MM.1S (cell line): ENCODE measurements at regions not wholly inside any gene's neighbourhood (a gene's known extent, or its start where the extent isn't known, plus 50 kb on each side); places are given as distances from the start of the nearest gene placed in this dataset.
"Not testable (repeated sequence)": the region's sequence is repeated elsewhere in the genome, so short reads cannot be mapped to it uniquely, and the experiment has no call there.

Experiments used
- DNase-seq: peaks from one replicate; pipeline ENCODE4 v3.0.0-alpha.2; 2015
- H2AFZ ChIP-seq: fragments of 300-600 bp; sonication (generic); 2 replicates; pipeline ENCODE4 v1.6.0; 2016; ENCODE audit warnings: antibody characterized with exemption, low read length
- H3F3A ChIP-seq: fragments of 300-600 bp; sonication (generic); 2 replicates; pipeline ENCODE4 v1.6.1; 2016; ENCODE audit warnings: mild to moderate bottlenecking, antibody characterized with exemption, low read length, moderate library complexity, mixed read lengths; ENCODE audit not compliant: insufficient read depth
- H3K27ac ChIP-seq: fragments of 300-600 bp; sonication (generic); 2 replicates; pipeline ENCODE4 v1.5.1; 2016; ENCODE audit warnings: mild to moderate bottlenecking, low read length
- H3K27me3 ChIP-seq: fragments of 300-600 bp; sonication (generic); replicated peaks from 2 replicates; pipeline ENCODE4 v1.6.0; 2016; ENCODE audit warnings: low read length; ENCODE audit not compliant: insufficient read depth
- H3K36me3 ChIP-seq: fragments of 300-600 bp; sonication (generic); replicated peaks from 2 replicates; pipeline ENCODE4 v1.6.1; 2016; ENCODE audit warnings: mild to moderate bottlenecking, low read length, mixed read lengths; ENCODE audit not compliant: insufficient read depth
- H3K4me1 ChIP-seq: fragments of 300-600 bp; sonication (generic); 2 replicates; pipeline ENCODE4 v1.6.1; 2016; ENCODE audit warnings: low read length, mixed read lengths
- H3K4me2 ChIP-seq: fragments of 300-600 bp; sonication (generic); 2 replicates; pipeline ENCODE4 v1.6.0; 2016; ENCODE audit warnings: low read depth, low read length
- H3K4me3 ChIP-seq: fragments of 300-600 bp; sonication (generic); 2 replicates; pipeline ENCODE4 v1.5.1; 2016; ENCODE audit warnings: low read length, mixed read lengths
- H3K79me2 ChIP-seq: fragments of 300-600 bp; sonication (generic); 2 replicates; pipeline ENCODE4 v1.6.1; 2016; ENCODE audit warnings: mixed run types, low read length, mixed read lengths
- H3K9ac ChIP-seq: fragments of 300-600 bp; sonication (generic); 2 replicates; pipeline ENCODE4 v1.6.1; 2016; ENCODE audit warnings: low read length, mixed read lengths
- H3K9me2 ChIP-seq: fragments of 300-600 bp; sonication (generic); replicated peaks from 2 replicates; pipeline ENCODE4 v1.6.1; 2016; ENCODE audit warnings: mild to moderate bottlenecking, low read length, mixed read lengths; ENCODE audit not compliant: insufficient read depth
- H3K9me3 ChIP-seq: fragments of 300-600 bp; sonication (generic); replicated peaks from 2 replicates; pipeline ENCODE4 v1.6.1; 2016; ENCODE audit warnings: mild to moderate bottlenecking, low read length, mixed read lengths; ENCODE audit not compliant: insufficient read depth
- H4K20me1 ChIP-seq: fragments of 300-600 bp; sonication (generic); 2 replicates; pipeline ENCODE4 v1.6.1; 2016; ENCODE audit warnings: mild to moderate bottlenecking, low read length, moderate library complexity, mixed read lengths; ENCODE audit not compliant: insufficient read depth
- CTCF ChIP-seq: fragments of 300-600 bp; sonication (generic); IDR thresholded peaks from 2 replicates; pipeline ENCODE4 v1.5.1; 2016; ENCODE audit warnings: antibody characterized with exemption, low read length, mixed read lengths
- EZH2 ChIP-seq: fragments of 300-600 bp; sonication (generic); optimal IDR thresholded peaks from 2 replicates; pipeline ENCODE3; 2017; ENCODE audit warnings: low read depth, mild to moderate bottlenecking, antibody characterized with exemption, low read length, mixed read lengths
- EZH2phosphoT487 ChIP-seq: fragments of 300-600 bp; sonication (generic); IDR thresholded peaks from 2 replicates; pipeline ENCODE4 v1.6.1; 2018; ENCODE audit warnings: antibody characterized with exemption, low read length

GRCh38 chr2:16067037-16067406 is 126.7 kb downstream of the MYCN start:
- Histone ChIP-seq H3K79me2 (no peaks in the 10 kb centered on the region), H3K4me3 (no peak overlapping the region), H3K4me1 (no peaks in the 10 kb centered on the region), H3K27ac (no peak overlapping the region), H3K4me2 (no peak overlapping the region), H3K9me2 (no peaks in the 10 kb centered on the region), H3K9me3 (no peaks in the 10 kb centered on the region), H4K20me1 (no peaks in the 10 kb centered on the region), H3K9ac (no peak overlapping the region), H3K36me3 (no peaks in the 10 kb centered on the region), H3F3A (no peaks in the 10 kb centered on the region), H3K27me3 (no peaks in the 10 kb centered on the region), H2AFZ (no peak overlapping the region)
- no peak for TF ChIP-seq EZH2
- no peak for TF ChIP-seq CTCF
- TF ChIP-seq EZH2phosphoT487 = no peak
- no peak for DNase-seq

GRCh38 chr2:16066261-16067036 is 126.1 kb downstream of the MYCN start:
- DNase-seq = no peak
- H3K27me3 ChIP-seq = no peaks in the 10 kb centered on the region
- H3K79me2 ChIP-seq = no peaks in the 10 kb centered on the region
- no peaks in the 10 kb centered on the region for H3K36me3 ChIP-seq
- no peak overlapping the region for H3K4me2 ChIP-seq
- no peak overlapping the region for H2AFZ ChIP-seq
- no peak overlapping the region for H3K27ac ChIP-seq
- H3F3A ChIP-seq = no peaks in the 10 kb centered on the region
- H3K9ac ChIP-seq = no peak overlapping the region
- no peak overlapping the region for H3K4me3 ChIP-seq
- no peaks in the 10 kb centered on the region for H3K4me1 ChIP-seq
- TF ChIP-seq EZH2phosphoT487 (no peak), EZH2 (no peak), CTCF (no peak)
- H3K9me3 ChIP-seq = no peaks in the 10 kb centered on the region
- H3K9me2 ChIP-seq = no peaks in the 10 kb centered on the region
- H4K20me1 ChIP-seq = no peaks in the 10 kb centered on the region

GRCh38 chr2:16065272-16066069 is 125.1 kb downstream of the MYCN start:
- DNase-seq, H3K27me3 ChIP-seq, H3K9ac ChIP-seq, H3K9me2 ChIP-seq, H2AFZ ChIP-seq, H4K20me1 ChIP-seq, H3K27ac ChIP-seq, H3K9me3 ChIP-seq, H3K79me2 ChIP-seq, H3K4me3 ChIP-seq, H3K36me3 ChIP-seq, H3K4me1 ChIP-seq, H3F3A ChIP-seq, H3K4me2 ChIP-seq: not testable (repeated sequence)

DNA sequence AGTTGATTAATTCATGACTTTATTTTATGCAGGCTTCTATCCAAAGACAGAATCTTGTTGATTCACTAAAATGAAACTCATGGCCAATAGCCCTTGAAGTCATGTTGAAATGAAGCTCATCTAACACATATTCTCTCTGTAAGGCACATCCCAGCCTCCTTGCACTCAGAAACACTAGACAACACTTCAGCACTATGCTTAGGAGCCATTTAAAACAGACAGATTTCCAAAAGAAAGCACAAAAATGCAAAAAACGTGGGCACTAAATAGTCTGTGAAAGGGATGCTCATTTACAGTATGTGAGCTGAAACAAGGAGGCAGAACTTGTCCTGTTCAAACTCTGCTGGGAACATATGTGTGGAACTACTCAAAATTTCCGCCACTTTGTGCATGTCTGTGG is 124.4 kb downstream of the MYCN start:
- Histone ChIP-seq H4K20me1 (no peaks in the 10 kb centered on the region), H3K9me3 (no peaks in the 10 kb centered on the region), H3K4me1 (no peaks in the 10 kb centered on the region), H2AFZ (no peak overlapping the region), H3K4me2 (no peak overlapping the region), H3K36me3 (no peaks in the 10 kb centered on the region), H3F3A (no peaks in the 10 kb centered on the region), H3K27me3 (no peaks in the 10 kb centered on the region), H3K4me3 (no peak overlapping the region), H3K79me2 (no peaks in the 10 kb centered on the region), H3K27ac (no peak overlapping the region), H3K9me2 (no peaks in the 10 kb centered on the region), H3K9ac (no peak overlapping the region)
- no peak for TF ChIP-seq CTCF
- TF ChIP-seq EZH2 = no peak
- TF ChIP-seq EZH2phosphoT487 = no peak
- DNase-seq = no peak
